ENCODE measurements at regions not wholly inside any gene's neighbourhood (a gene's known extent, or its start where the extent isn't known, plus 50 kb on each side); places are given as distances from the start of the nearest gene placed in this dataset.

- TF ChIP-seq ZNF232 (CRISPR knock-in tag; IDR thresholded peaks at IDR 0.05) (no peak), GTF2I (CRISPR knock-in tag; conservative IDR thresholded peaks at IDR 0.05) (peak; percentile 54; the same call in 1 of the 2 replicates)
Observed at GRCh38 chr16:9197957-9198661, 106.7 kb downstream of the HAPSTR1 start (continued).

- DNase-seq (ENCODE audit: low spot score) (no peak), ATAC-seq (no peak)
- no peak for TF ChIP-seq USF1 (CRISPR knock-in tag; IDR thresholded peaks at IDR 0.05)
- no peak for TF ChIP-seq FOXP4 (CRISPR knock-in tag; IDR thresholded peaks at IDR 0.05)
- no peak for TF ChIP-seq NFYB (CRISPR knock-in tag; conservative IDR thresholded peaks at IDR 0.05; ENCODE audit: low read depth)
- H3K27ac Mint-ChIP-seq: no peak overlapping the region
- ChIA-PET CTCF (interaction anchor here (1.9 kb wide), 1 partner anchor 26 kb away, joined by 4 read pairs; no protein-coding TSS in a partner anchor), POLR2A (no interaction called here)
- H3K4me1 Mint-ChIP-seq: peaks cover 6% of the 10 kb centered on the region
- no peak overlapping the region for H3K4me3 Mint-ChIP-seq
- H3K27me3 Mint-ChIP-seq (ENCODE audit: low read depth): peaks cover 5% of the 10 kb centered on the region
- H3K36me3 Mint-ChIP-seq: peaks cover 3% of the 10 kb centered on the region; the same call in 1 of the 2 replicates
- H3K9me3 Mint-ChIP-seq: peaks cover 14% of the 10 kb centered on the region
Observed at GRCh38 chr16:9199311-9199710, 107.9 kb downstream of the HAPSTR1 start.

- ATAC-seq: no peak
- Mint-ChIP-seq H3K4me1 (peaks cover 6% of the 10 kb centered on the region), H3K36me3 (peaks cover 3% of the 10 kb centered on the region; the same call in 1 of the 2 replicates), H3K27ac (no peak overlapping the region), H3K4me3 (no peak overlapping the region), H3K9me3 (peaks cover 14% of the 10 kb centered on the region), H3K27me3 (ENCODE audit: low read depth) (peaks cover 5% of the 10 kb centered on the region)
- ChIA-PET CTCF (no interaction called here), POLR2A (no interaction called here)
- no peak for DNase-seq (ENCODE audit: low spot score)
- TF ChIP-seq ARID4B (CRISPR knock-in tag; IDR thresholded peaks at IDR 0.05; ENCODE audit: borderline replicate concordance) (no peak), SMAD3 (CRISPR knock-in tag; IDR thresholded peaks at IDR 0.05; ENCODE audit: borderline replicate concordance) (no peak), ZNF671 (CRISPR knock-in tag; IDR thresholded peaks at IDR 0.05) (no peak), CREB1 (CRISPR knock-in tag; IDR thresholded peaks at IDR 0.05) (no peak), GRHL2 (CRISPR knock-in tag; IDR thresholded peaks at IDR 0.05; ENCODE audit: insufficient replicate concordance, severe bottlenecking) (no peak), ZSCAN18 (CRISPR knock-in tag; IDR thresholded peaks at IDR 0.05) (no peak), STAT6 (CRISPR knock-in tag; conservative IDR thresholded peaks at IDR 0.05; ENCODE audit: low read depth) (no peak), ESRRA (CRISPR knock-in tag; IDR thresholded peaks at IDR 0.05; ENCODE audit: borderline replicate concordance) (no peak), JUN (CRISPR knock-in tag; IDR thresholded peaks at IDR 0.05) (no peak), ZNF532 (CRISPR knock-in tag; IDR thresholded peaks at IDR 0.05; ENCODE audit: borderline replicate concordance) (no peak), ATF3 (CRISPR knock-in tag; conservative IDR thresholded peaks at IDR 0.05) (no peak)
Observed at GRCh38 chr16:9199751-9200150, 108.3 kb downstream of the HAPSTR1 start.

All from WTC11 (cell line).